ENCODE measurements at regions not wholly inside any gene's neighbourhood (a gene's known extent, or its start where the extent isn't known, plus 50 kb on each side); places are given as distances from the start of the nearest gene placed in this dataset.

GRCh38 chr21:28283641-28284490 lies 708.8 kb downstream of the LTN1 start:
- TF ChIP-seq, protein P1, sequence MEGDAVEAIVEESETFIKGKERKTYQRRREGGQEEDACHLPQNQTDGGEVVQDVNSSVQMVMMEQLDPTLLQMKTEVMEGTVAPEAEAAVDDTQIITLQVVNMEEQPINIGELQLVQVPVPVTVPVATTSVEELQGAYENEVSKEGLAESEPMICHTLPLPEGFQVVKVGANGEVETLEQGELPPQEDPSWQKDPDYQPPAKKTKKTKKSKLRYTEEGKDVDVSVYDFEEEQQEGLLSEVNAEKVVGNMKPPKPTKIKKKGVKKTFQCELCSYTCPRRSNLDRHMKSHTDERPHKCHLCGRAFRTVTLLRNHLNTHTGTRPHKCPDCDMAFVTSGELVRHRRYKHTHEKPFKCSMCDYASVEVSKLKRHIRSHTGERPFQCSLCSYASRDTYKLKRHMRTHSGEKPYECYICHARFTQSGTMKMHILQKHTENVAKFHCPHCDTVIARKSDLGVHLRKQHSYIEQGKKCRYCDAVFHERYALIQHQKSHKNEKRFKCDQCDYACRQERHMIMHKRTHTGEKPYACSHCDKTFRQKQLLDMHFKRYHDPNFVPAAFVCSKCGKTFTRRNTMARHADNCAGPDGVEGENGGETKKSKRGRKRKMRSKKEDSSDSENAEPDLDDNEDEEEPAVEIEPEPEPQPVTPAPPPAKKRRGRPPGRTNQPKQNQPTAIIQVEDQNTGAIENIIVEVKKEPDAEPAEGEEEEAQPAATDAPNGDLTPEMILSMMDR (IDR thresholded peaks at IDR 0.05) = no peak
- no peak for TF ChIP-seq POLR2A (IDR thresholded peaks at IDR 0.05)
